ENCODE measurements at regions not wholly inside any gene's neighbourhood (a gene's known extent, or its start where the extent isn't known, plus 50 kb on each side); places are given as distances from the start of the nearest gene placed in this dataset.
"Not testable (repeated sequence)": the region's sequence is repeated elsewhere in the genome, so short reads cannot be mapped to it uniquely, and the experiment has no call there.

DNA sequence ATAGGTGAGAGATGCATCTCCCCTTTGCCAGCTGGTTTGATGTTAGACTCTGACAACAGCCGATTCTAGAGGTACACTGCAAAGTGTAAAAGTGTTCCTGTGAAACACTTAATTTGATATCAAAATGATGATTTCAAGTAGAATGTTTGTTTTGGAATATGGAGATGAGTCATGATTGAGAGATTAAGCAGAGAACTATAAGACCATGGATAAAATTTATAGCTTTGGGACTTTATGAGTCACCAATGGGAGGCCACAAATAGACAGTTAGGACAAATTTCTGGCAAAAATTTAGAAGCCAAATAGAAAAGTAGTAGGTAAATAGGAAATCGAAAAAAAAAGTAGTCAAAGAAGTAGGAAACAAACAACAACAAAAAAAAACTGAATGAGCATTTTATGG lies 672.5 kb downstream of the NSUN3 start:
- DNase-seq: no peak

DNA sequence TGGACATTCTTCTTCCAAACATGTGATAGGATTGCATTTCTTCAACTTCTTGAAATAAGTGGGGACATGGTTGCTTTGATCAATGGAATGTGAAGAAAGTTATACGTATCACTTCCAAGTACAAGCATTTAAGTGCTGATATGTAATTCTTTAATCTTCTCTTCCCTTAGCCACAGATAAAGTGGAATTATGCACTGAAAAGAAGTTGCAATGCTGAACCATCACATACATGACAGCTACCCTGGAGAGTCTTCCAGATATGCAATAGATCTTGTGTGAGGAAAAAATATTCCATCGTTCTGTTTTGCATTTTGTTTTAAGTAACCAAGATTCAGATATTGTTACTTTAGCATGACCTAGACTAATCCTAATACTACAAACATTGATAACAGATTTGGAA lies 674.3 kb downstream of the NSUN3 start:
- no peak for DNase-seq

DNA sequence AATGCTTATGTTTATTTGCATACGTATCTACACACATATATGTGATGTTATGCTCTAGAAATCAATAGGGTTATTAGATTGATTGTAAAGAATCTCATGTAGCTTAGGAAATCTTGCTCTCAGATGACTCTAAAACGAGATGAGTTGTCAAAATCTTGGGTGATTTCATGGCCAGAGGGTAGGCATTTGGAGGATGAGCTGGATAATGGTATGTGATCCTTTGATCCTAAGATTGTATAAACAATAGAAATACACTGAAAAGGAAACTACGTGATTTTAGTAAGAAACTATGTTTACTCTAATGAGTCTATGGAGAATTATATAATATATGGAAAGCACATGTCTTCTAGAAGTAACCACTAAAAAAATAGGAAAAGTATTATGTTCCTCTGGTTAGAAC lies 676.6 kb downstream of the NSUN3 start:
- DNase-seq: no peak

DNA sequence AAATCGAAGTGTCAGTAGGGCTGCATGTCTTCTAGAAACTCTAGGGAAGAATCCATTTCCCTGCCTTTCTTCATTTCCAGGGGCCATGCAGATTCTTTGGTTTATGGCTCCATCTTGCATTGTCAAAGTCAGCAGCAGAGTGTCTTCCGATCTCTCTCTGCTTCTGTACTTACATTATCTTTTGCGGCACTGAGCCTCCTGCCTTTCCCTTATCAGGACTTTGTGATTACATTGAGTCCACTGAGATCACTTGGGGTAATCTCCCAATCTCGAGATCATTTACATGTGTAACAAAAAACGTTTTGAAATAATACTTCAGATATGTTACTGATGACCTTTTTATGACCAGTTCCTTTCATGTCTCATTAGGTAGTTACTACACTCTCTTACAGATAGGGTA lies 695.9 kb downstream of the NSUN3 start:
- DNase-seq: no peak

DNA sequence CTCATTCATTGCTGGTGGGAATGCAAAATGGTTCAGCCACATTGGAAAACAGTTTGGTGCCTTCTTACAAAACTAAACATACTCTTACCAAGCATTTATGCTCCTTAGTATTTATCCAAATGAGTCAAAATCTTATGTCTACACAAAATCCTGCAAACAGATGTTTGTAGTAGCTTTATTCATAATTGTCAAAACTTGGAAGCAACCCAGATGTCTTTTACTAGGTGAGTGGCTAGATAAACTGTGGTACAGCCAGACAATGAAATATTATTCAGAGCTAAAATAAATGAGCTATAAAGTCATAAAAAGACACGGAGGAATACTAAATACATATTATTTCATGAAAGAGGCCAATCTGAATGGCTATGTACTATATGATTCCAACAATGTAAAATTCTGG lies 709.5 kb downstream of the NSUN3 start:
- no peak for DNase-seq

DNA sequence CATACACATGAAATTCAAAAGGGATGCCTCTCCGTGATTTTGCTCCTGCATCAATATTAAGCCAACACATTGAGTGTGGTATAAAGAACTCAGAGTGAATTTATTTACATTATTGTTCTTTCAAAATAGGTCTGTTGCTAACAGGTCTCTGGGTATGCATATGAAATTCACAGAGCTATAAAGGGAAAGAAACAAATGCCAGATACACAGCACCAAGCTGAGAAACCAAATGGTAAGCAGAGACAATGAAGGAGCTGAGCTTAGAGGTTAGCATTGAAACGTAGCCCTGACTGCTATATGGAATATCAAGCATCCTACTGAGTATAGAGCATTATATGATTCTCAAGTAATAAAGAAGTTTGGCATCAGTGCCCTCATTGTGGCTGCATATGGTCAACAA lies 712.9 kb downstream of the NSUN3 start:
- no peak for DNase-seq

DNA sequence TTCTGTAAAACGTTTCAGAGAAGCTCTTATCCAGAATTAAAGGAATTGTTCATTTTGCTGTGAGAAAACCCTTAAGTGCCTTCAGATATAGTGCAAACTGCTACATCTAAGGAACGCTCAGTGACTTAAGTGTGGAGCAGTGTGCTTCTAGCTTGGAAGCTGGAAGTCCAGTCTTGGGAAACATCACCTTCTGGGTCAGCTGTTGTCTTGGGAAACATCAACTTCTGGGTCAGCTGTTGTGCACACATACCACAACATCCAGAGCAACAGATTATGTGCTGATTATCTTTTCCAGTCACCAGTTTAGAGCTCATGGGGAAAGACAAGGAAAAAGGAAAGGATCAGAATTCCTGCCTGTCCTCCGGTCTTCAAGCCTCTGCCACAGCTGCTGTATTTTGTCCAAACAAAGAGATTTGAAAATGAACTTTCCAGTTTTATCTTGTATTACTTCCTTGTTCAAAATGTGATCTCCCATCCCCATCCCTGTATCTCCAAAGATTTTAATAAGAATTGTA lies 713.6 kb downstream of the NSUN3 start:
- no peak for DNase-seq

DNA sequence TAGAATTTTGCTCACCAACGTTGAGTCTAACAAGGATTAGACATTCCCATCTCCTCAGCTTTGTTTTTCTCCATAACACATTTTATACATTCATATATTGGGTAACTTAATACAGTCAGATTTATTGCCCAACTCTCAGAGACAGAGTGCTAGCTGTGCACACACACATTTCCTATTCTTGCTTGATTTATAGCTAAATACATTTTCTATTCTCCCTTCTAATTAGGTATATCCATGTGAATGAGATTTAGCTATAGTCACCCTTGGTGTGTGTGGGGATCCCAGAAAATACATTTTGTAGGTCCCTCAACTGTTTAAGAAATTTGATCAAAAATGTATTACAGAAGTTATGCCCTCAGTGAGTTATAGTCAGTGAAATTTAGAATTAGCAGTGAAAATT lies 715.4 kb downstream of the NSUN3 start:
- no peak for DNase-seq

DNA sequence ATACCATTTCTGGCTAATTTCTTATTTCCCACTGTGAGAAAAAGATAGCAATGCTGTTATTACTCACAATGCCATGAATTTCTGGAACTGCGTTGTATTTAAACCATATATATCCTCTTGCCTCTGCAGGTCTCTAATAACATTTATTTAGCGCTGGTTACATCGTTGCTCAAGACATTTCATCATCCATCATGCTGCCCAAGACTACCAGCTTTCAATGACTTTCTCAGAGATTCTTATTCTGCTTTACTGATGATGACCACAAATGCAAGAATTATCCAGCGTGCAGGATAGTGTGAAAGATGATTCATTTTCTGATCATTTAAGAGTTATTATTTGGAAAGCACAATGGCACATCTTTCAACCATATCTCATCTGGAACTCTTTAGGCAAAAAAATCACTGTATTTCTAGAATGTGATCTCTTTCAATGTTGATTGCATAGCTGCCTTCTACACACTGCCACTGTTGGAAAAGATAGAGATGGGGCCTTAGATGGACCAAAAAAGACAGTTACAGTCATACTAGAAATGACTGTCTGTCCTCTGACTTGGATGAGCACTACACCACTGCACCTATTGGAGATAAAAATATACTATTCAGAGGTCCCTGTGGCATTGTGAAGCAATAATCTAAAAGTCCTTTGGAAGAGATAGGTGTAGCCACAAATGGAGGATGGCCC lies 716.1 kb downstream of the NSUN3 start:
- no peak for DNase-seq

DNA sequence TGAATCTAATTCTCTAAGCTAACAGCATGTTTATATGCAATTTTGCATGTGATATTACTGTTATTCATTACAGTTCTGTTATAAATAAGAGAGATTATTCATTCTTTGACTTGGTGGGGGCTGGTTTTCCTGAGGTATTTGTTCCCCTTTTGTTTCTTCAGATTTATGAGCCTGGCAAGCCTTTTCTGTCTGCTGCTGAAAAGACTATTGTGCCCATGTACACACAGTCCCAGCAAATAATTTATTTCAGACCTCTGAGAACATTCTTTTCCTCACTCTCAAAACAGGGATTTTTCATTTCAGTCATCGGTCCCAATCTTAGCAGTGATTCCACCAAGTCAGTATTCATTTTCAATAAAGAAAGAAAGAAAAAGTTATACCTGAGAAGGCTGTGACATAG lies 716.8 kb downstream of the NSUN3 start:
- DNase-seq: no peak

DNA sequence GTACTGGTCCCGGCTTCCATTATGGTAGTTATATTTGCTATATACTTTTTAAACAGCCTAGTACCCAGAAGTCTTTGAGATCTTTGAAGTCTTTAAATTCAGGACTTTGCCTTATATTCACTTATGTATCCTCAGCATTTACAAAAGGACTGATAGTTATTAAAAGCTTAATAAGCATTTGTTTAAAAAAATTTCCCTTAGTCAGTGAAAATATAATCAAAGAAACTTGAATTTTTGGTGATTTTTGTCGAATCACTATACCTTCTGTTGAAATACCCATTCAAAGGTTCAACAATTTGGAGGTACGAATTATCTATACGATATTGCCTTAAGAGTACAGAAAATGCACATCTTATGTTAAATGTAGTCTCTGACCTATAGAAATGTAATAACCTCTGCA lies 721.4 kb downstream of the NSUN3 start:
- DNase-seq: no peak

DNA sequence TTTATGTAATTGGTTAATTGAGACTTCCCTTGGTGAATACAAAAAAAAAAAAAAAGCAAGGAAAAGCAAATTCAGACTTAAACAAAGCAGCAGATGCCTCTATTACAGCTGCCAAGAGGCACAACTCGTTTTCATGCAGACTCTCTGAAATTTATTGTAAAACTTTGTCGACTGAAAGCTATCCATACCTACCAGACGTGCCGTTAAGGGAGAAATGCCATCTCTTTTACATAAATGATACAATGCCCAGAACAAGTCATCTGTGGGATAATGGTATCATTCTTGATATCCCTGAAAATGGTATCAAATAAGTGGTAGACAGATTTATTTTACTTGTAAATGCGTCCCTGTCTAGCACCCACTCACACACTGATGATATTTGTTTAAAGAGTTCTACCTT lies 724.2 kb downstream of the NSUN3 start:
- DNase-seq: no peak

DNA sequence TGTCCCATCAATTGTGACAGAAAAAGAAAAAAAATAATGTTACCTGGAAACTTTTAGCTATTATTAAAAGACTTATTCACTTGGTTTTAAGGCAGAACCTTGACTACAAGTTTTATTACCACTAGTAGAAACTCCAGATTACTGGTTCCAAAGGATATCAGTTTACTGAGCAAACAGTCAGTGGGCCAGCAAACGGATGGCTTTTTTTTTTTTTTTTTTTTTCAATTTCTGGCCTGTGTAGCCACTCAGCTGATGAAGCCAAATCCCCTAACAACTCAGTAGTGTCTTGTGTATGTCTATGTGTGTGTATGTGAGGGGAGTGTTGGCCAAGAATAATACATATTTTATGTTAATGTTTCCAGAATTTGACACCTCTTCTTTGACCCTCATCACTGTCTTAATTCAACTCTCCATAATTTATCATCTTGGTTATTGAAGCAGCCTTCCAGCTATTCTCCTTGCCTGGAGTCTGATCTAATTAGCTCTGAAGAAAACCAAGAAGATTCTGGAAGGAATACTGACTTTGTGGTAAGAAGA lies 724.9 kb downstream of the NSUN3 start:
- no peak for DNase-seq

DNA sequence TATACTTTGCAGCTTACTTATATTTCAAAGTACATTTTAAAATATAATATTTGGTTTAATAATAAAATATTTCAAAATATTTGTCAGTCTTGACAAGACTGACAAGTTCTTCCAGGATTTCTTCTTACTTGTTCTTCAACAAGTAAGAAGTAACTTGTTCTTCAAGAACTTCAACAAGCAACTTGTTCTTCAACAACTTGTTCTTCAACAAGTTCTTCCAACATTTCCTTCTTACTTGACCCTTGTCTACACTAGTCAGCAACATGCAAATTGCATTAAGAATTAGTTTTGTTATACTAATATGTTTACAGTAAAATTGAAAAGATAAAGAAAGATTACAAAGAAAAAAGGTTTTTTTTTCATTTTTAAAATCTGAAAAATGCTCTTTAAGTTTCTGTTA lies 731.7 kb downstream of the NSUN3 start:
- no peak for DNase-seq

DNA sequence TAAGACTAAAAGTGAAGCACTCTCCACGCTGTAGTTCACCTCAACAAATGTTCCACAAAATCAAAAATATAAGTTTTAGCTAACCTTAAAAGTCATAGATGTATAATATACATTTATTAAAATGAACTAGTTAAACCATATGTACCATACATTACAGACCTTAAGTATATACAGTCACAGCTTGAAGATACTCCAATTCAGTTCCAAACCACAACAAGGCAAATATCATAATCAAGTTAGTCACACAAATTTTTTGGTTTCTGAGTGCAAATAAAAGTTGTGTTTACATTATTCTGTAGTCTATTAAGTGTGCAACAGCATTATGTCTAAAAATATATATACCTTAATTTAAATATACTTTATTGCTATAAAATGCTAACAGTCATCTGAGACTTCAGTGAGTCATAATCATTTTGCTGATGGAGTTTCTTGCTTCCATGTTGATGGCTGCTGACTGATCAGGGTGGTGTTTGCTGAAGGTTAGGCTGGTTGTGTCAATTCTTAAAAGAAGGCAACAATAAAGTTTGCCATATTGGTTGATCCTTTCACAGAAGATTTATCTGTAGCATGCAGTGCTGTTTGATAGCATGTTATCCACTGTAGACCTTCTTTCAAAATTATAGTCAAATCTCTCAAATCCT lies 736.7 kb downstream of the NSUN3 start:
- no peak for DNase-seq

DNA sequence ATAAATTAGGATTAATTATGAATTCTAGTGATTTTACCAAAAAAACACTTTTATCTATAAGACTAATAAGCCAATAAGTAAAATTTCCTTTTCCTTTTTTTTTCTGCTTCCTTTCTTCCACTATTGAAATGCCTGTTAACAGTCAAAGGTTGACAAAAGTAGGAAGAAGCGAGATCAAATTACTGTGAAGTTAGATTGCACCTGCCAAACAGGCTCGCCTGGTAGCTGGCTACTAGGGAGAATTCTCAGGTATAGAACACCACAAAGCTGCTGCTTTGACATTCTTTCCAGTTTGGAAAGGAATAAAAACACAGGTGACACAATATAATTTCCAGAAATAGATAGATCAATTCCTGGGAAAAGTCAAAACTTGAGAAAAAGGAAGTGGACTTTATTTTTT lies 749.0 kb downstream of the NSUN3 start:
- no peak for DNase-seq

DNA sequence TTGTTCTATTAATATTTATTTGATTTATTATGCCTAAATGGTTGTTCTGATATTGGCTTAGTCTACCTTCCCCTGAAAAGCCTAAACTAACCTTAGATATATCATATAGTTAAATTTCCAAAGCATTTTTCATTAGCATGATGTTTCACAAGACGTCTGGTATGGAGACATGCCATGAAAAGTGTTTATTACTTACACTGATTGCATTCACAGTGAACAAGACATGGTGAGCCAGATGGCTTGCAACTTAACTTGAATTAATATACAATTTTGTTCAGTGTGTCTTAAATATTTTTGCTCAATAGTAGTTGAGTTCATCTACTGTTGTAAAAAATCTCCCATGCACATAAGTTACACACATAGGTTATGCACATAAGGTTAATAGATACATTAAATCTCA lies 758.4 kb downstream of the NSUN3 start:
- DNase-seq: no peak

DNA sequence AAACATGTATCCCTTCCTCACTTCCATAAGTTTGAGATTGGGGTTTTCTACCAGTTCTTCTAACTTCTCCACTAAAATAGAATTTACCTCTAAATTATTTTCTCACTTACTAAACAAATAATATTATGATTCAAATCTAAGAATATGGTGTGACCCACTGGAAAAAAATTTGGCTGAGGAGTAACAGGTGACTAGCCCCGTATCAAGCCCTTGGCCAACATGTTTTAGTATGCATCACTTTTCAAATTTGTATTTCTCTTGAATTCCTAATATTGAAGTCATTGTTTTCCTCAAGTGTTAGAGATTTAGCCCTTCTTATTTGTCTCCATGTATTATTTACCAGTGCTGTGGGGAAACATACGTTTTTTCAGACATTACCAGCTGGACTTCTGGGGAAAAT lies 759.4 kb downstream of the NSUN3 start:
- no peak for DNase-seq

DNA sequence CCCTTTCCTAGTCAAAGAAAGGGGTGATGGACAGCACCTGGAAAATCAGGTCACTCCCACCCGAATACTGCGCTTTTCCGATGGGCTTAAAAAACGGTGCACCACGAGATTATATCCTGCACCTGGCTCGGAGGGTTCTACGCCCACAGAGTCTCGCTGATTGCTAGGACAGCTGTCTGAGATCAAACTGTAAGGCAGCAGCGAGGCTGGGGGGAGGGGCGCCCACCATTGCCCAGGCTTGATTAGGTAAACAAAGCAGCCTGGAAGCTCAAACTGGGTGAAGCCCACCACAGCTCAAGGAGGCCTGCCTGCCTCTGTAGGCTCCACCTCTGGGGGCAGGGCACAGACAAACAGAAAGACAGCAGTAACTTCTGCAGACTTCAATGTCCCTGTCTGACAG lies 783.4 kb downstream of the NSUN3 start:
- not testable (repeated sequence) for DNase-seq

DNA sequence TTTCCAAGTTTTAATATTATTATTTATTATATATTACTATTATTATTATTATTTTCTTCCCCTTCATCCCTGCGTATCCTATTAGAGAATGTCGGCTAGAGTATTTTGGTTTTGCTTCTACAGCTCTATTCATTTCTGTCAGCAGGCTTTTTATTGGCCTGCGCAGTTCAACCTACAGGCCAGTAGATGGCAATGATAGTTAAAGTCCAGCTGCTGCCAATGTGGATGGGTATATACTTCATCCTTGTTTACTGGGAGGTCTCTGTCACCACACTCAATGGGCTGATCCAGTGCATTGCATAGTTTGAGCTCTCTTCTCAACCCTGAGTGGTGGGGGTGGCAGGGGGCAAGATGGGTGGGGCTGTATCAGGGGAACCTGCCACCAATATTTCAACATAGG lies 799.8 kb downstream of the NSUN3 start:
- no peak for DNase-seq

DNA sequence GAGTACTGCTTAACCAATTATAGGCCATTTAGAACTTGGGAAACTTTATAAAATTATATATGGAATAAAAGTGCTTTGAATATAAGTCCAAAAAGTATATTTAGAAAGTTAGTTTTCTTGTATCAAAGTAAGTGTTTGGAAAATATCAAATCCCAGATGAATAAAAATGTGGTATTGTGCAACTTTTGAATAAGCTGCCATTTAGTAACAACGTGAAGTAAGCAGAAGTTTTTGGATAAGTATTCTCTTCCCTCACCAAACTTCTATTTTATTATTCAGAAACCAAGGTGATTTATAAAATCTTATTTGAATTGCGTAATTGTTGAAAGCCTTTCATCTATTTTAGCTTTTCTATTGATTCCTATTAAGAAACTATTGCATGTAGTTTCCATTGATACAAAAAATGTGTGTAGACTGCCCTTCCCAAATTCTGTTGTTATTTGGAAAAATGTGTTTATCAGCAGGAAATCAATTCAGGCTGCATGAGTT lies 806.2 kb downstream of the NSUN3 start:
- DNase-seq: no peak

DNA sequence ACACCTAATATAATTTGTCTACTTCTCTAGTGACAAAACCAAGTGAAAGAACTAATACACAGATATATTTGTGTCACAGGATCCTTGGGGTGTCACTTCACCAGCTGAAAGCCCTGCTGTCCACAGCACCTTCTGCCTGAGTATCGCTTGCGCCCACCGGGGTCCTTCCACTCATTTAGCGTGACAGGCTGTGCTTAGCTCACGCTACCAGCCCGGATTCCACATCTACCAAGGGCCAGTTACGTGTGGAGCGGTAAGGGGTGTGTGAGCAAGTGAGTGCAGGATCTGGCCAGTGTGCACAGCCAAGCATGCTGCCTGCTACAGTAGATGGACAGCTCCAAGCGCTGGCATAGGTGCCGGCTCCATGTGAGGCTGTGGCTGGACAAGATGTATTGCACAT lies 810.9 kb downstream of the NSUN3 start:
- no peak for DNase-seq

DNA sequence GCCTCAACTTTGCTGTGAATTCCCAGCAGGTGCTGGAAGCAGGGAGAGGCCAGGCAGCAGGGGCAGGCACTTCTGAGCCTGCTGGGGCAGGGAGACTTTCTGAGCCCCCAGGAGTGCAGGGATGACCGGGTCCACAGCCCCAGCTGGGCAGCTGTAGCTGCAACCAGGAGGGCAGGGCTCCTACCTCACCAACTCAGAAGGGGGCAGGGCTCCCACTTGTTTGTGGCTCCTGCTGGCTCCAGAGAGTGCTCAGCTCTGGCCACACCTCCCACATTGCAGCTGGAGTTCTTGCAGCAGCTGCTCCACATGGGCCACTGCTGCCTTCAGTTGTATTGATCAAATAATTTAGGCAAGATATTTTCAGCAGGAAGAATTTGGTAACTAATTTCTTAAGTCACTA lies 812.3 kb downstream of the NSUN3 start:
- DNase-seq: no peak

DNA sequence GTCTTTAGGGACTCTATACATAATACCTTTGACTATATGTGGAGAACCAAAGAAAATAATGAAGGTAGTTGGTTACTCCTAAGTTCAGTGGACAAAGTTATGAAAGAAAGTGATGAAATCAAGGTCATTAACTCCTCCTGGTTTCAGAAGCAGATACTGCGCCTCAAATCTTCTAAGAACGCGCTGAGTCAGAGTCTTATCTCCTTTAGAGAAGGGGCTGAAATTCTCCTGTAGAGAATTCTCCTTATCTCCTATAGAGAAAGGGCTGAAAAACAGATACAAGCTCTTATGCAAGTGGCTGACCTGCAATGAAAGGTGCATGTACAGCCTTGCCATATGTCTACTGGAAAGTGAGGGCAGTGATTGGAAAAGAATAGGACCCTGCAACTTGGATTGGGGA lies 824.2 kb downstream of the NSUN3 start:
- no peak for DNase-seq

DNA sequence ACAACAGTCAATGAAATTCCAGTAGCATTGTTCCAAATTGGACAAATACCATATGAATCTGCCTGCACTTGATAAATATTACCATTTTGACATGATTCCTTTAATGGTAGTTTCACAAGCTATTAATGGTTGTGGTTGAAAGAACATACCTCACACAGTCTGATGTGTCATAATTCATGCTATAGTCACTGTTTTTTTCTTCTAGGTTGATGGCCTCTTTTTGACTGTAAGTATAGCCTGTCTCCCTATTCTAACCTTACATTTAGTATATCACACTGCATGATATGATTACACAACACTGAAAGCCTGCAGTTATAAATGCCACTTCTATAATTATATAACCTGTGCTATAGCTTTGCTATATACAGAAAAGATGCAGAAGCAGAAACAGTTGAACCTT lies 834.1 kb downstream of the NSUN3 start:
- DNase-seq: no peak

All from 8988T (cell line).